C4-2B (cell line): ENCODE measurements at regions not wholly inside any gene's neighbourhood (a gene's known extent, or its start where the extent isn't known, plus 50 kb on each side); places are given as distances from the start of the nearest gene placed in this dataset.

Experiments
- CTCF ChIP-seq: fragments of 450-650 bp; conservative IDR thresholded peaks from 2 replicates; pipeline ENCODE4 v1.5.1; 2017; ENCODE audit warnings: mild to moderate bottlenecking
- ZFX ChIP-seq: fragments of 450-650 bp; IDR thresholded peaks from 2 replicates; pipeline ENCODE4 v1.6.1; 2017

GRCh38 chr13:67829641-67830040 is 599.5 kb upstream of the PCDH9 start:
- TF ChIP-seq CTCF: no peak
- no peak for TF ChIP-seq ZFX
